ENCODE measurements at regions not wholly inside any gene's neighbourhood (a gene's known extent, or its start where the extent isn't known, plus 50 kb on each side); places are given as distances from the start of the nearest gene placed in this dataset.

DNA sequence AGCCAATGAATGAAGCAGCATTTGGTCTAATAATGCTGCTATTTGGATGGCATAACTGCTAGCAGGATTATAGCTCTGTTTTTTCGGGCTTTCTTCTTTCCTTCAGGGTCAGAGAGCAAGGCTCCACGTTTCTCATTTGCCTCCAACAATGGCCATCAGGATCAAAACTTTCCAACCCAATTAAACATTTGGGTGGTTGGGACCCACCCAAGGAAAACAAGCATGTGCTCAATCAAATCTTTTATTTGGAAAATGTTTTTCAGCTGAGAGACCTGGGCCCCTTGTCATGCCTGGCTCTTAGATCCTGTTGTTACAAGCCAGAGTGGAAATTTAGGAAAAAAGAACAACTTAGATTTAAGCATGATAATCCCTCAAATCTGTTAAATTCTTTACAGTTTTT lies 373.1 kb upstream of the USP24 start:
- CTCF ChIA-PET, result no interaction called here
- Histone ChIP-seq H3K79me2 (ENCODE audit: low read length) (no peaks in the 10 kb centered on the region), H3K27me3 (ENCODE audit: low read length) (no peaks in the 10 kb centered on the region), H3F3A (ENCODE audit: low read length, unreplicated experiment) (no peaks in the 10 kb centered on the region), H4K20me1 (ENCODE audit: low read length) (no peaks in the 10 kb centered on the region), H3K4me2 (ENCODE audit: low read length) (no peak overlapping the region), H3K9ac (ENCODE audit: low read length) (no peak overlapping the region), H3K27ac (ENCODE audit: low read length) (no peak overlapping the region), H3K4me3 (ENCODE audit: low read length) (no peak overlapping the region), H3K36me3 (ENCODE audit: low read depth, low read length) (no peaks in the 10 kb centered on the region), H3K9me3 (ENCODE audit: low read length) (no peaks in the 10 kb centered on the region), H3K9me2 (replicated peaks; ENCODE audit: low read length) (no peaks in the 10 kb centered on the region), H2AFZ (ENCODE audit: low read length) (no peak overlapping the region), H3K4me1 (ENCODE audit: insufficient read depth, low read length) (peaks cover 9% of the 10 kb centered on the region)
- DNase-seq (no peak), ATAC-seq (no peak)
- BruUV-seq (replicated peaks), result no TSS peak
- TF ChIP-seq EZH2phosphoT487 (IDR thresholded peaks at IDR 0.05; ENCODE audit: borderline replicate concordance, low read length) (no peak), EZH2 (IDR thresholded peaks at IDR 0.05; ENCODE audit: low read length, unreplicated experiment) (no peak), CTCF (conservative IDR thresholded peaks at IDR 0.05; ENCODE audit: low read depth, low read length) (no peak)
- POLR2A ChIA-PET (ENCODE audit: unreplicated experiment), result no interaction called here
- intact Hi-C loops (cut with micrococcal nuclease), result loop anchor here (10.0 kb wide), 1 partner anchor 996 kb away; no protein-coding TSS in a partner anchor

DNA sequence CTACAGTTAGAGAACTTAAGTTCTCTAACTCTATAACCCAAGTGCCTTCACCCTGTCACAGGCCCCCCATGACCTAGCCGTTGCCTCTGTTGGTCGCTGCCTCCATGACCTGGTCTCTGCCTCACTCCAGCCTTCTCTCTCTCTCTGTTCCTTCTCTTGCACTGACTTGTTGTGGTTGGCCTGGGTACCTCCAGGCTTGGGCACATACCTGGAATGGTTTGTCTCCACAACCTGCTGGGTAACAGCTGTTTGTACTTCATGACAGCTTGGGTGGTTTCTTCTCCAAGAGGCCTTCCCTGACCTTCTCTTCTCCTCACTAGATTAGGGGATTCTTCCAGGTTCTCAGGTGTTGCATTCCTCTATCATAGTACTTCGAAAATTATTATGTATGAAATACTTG lies 371.6 kb upstream of the USP24 start:
- TF ChIP-seq EZH2phosphoT487 (IDR thresholded peaks at IDR 0.05; ENCODE audit: borderline replicate concordance, low read length), result no peak
- no peak for TF ChIP-seq EZH2 (IDR thresholded peaks at IDR 0.05; ENCODE audit: low read length, unreplicated experiment)
- TF ChIP-seq CTCF (conservative IDR thresholded peaks at IDR 0.05; ENCODE audit: low read depth, low read length), result no peak
- POLR2A ChIA-PET (ENCODE audit: unreplicated experiment), result no interaction called here
- H3K9me2 ChIP-seq (replicated peaks; ENCODE audit: low read length), result no peaks in the 10 kb centered on the region
- H3K36me3 ChIP-seq (ENCODE audit: low read depth, low read length), result no peaks in the 10 kb centered on the region
- DNase-seq (no peak), ATAC-seq (no peak)
- no TSS peak for BruUV-seq (replicated peaks)
- H3K9ac ChIP-seq (ENCODE audit: low read length), result no peak overlapping the region
- CTCF ChIA-PET, result no interaction called here
- no peak overlapping the region for H3K27ac ChIP-seq (ENCODE audit: low read length)
- no peaks in the 10 kb centered on the region for H3F3A ChIP-seq (ENCODE audit: low read length, unreplicated experiment)
- H2AFZ ChIP-seq (ENCODE audit: low read length), result no peak overlapping the region
- H3K27me3 ChIP-seq (ENCODE audit: low read length), result no peaks in the 10 kb centered on the region
- no peaks in the 10 kb centered on the region for H3K79me2 ChIP-seq (ENCODE audit: low read length)
- no peak overlapping the region for H3K4me2 ChIP-seq (ENCODE audit: low read length)
- H3K9me3 ChIP-seq (ENCODE audit: low read length), result no peaks in the 10 kb centered on the region
- peaks cover 9% of the 10 kb centered on the region for H3K4me1 ChIP-seq (ENCODE audit: insufficient read depth, low read length)
- H3K4me3 ChIP-seq (ENCODE audit: low read length), result no peak overlapping the region
- H4K20me1 ChIP-seq (ENCODE audit: low read length), result no peaks in the 10 kb centered on the region
- intact Hi-C loops (cut with micrococcal nuclease), result loop anchor here (10.0 kb wide), 1 partner anchor 998 kb away; no protein-coding TSS in a partner anchor

GRCh38 chr1:55585402-55585792 lies 370.2 kb upstream of the USP24 start:
- Histone ChIP-seq H3K27me3 (ENCODE audit: low read length) (no peaks in the 10 kb centered on the region), H3K4me1 (ENCODE audit: insufficient read depth, low read length) (peaks cover 22% of the 10 kb centered on the region), H3K9me3 (ENCODE audit: low read length) (no peaks in the 10 kb centered on the region), H3K36me3 (ENCODE audit: low read depth, low read length) (no peaks in the 10 kb centered on the region), H3K79me2 (ENCODE audit: low read length) (no peaks in the 10 kb centered on the region), H3F3A (ENCODE audit: low read length, unreplicated experiment) (no peaks in the 10 kb centered on the region), H3K4me2 (ENCODE audit: low read length) (peak overlapping the region; percentile 16), H4K20me1 (ENCODE audit: low read length) (no peaks in the 10 kb centered on the region), H3K9me2 (replicated peaks; ENCODE audit: low read length) (no peaks in the 10 kb centered on the region), H3K27ac (ENCODE audit: low read length) (no peak overlapping the region), H3K9ac (ENCODE audit: low read length) (no peak overlapping the region), H3K4me3 (ENCODE audit: low read length) (no peak overlapping the region), H2AFZ (ENCODE audit: low read length) (0 out of 2 replicates have a peak overlapping the region, but pooled peaks have one; percentile 9)
- BruUV-seq (replicated peaks), result no TSS peak
- intact Hi-C loops (cut with micrococcal nuclease), result loop anchor here (2.0 to 10.0 kb wide), 2 partner anchors 79 to 999 kb away; no protein-coding TSS in a partner anchor
- TF ChIP-seq EZH2 (IDR thresholded peaks at IDR 0.05; ENCODE audit: low read length, unreplicated experiment) (no peak), EZH2phosphoT487 (IDR thresholded peaks at IDR 0.05; ENCODE audit: borderline replicate concordance, low read length) (no peak), CTCF (conservative IDR thresholded peaks at IDR 0.05; ENCODE audit: low read depth, low read length) (no peak)
- ChIA-PET POLR2A (ENCODE audit: unreplicated experiment) (no interaction called here), CTCF (interaction anchor here (0.9 to 1.2 kb wide), 3 partner anchors 42 to 605 kb away, joined by 3 to 4 read pairs (median 4); no protein-coding TSS in a partner anchor)
- DNase-seq, result no peak
- no peak for ATAC-seq
